ENCODE measurements at regions not wholly inside any gene's neighbourhood (a gene's known extent, or its start where the extent isn't known, plus 50 kb on each side); places are given as distances from the start of the nearest gene placed in this dataset.
"Not testable (repeated sequence)": the region's sequence is repeated elsewhere in the genome, so short reads cannot be mapped to it uniquely, and the experiment has no call there.

- Histone ChIP-seq H3K36me3 (ENCODE audit: insufficient read depth, insufficient read length, low read length) (no peaks in the 10 kb centered on the region), H3K9me3 (ENCODE audit: insufficient read depth, low read length) (peaks cover 20% of the 10 kb centered on the region), H3K9ac (ENCODE audit: insufficient read length, low read depth) (no peak overlapping the region), H3K27me3 (ENCODE audit: insufficient read depth, insufficient read length) (no peaks in the 10 kb centered on the region), H3K4me1 (ENCODE audit: insufficient read depth, insufficient read length) (no peaks in the 10 kb centered on the region), H3K4me3 (ENCODE audit: insufficient read length, low read depth) (no peak overlapping the region)
- TF ChIP-seq ZNF274 (IDR thresholded peaks at IDR 0.05; ENCODE audit: low read depth, low read length) (no peak), SUZ12 (IDR thresholded peaks at IDR 0.05; ENCODE audit: extremely low read depth, insufficient read depth, insufficient read length) (no peak)
- no peak for DNase-seq (ENCODE audit: low read depth, low spot score)
Measured at GRCh38 chr1:178672434-178672833, 52.6 kb upstream of the RALGPS2 start.

- H3K36me3 ChIP-seq (ENCODE audit: insufficient read depth, insufficient read length, low read length); DNase-seq (ENCODE audit: low read depth, low spot score); H3K4me1 ChIP-seq (ENCODE audit: insufficient read depth, insufficient read length); H3K27me3 ChIP-seq (ENCODE audit: insufficient read depth, insufficient read length); H3K9ac ChIP-seq (ENCODE audit: insufficient read length, low read depth); H3K4me3 ChIP-seq (ENCODE audit: insufficient read length, low read depth): not testable (repeated sequence)
- peaks cover 20% of the 10 kb centered on the region for H3K9me3 ChIP-seq (ENCODE audit: insufficient read depth, low read length)
Measured at GRCh38 chr1:178674559-178674958, 50.5 kb upstream of the RALGPS2 start.
